ENCODE measurements at regions not wholly inside any gene's neighbourhood (a gene's known extent, or its start where the extent isn't known, plus 50 kb on each side); places are given as distances from the start of the nearest gene placed in this dataset.
"Not testable (repeated sequence)": the region's sequence is repeated elsewhere in the genome, so short reads cannot be mapped to it uniquely, and the experiment has no call there.

DNA sequence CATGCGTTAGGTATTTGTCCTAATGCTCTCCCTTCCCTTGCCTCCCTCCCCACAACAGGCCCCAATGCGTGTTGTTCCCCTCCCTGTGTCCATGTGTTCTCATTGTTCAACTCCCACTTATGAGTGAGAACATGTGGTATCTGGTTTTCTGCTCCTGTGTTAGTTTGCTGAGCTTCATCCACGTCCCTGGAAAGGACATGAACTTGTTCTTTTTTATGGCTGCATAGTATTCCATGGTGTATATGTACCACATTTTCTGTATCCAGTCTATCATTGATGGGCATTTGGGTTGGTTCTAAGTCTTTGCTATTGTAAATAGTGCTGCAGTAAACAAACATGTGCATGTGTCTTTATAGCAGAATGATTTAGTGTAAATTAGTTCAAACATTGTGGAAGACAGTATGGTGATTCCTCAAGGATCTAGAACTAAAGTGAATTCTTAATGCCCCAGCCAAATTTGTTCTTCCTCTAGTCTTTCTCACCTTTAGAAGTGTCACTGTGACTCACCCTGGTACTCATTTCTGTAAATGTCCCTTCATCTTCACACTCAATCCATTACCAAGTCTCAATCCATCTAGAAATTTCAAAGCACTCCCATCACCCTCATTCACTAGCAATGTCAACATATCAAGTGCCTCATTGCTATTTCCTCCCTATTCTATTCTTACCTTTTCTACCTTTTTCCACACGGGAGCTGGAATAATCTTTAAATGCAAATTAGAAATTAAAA lies 123.9 kb downstream of the MREG start:
- H3K4me1 ChIP-seq; H3K36me3 ChIP-seq; DNase-seq; intact Hi-C loops (cut with DNase I); H3K27ac ChIP-seq; H3K27me3 ChIP-seq; H3K4me3 ChIP-seq; H3K9me3 ChIP-seq; ATAC-seq: not testable (repeated sequence)
- 75% methylated on average over 4 of the region's 4 CpGs for WGBS (ENCODE audit: insufficient coverage, low coverage, low lambda C conversion rate, missing lambda C conversion rate)

DNA sequence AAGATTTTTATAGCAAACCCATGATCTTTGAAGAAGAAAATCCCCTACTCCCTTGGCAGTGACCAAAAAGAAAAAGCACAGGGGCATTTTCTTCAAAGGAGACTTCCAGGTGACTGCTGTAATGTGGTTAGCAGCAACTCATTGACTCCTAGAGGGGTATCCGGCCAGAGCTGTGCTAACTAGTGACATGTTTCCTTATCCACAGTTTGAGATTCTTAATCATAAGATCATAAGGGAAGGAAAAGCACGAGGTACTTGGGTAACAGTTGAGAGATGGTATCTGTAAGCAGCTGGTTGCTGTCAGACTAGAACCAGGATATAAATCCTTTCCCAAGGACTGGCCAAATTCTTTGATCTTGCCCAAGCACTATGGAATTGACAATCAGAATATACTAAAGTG lies 124.7 kb downstream of the MREG start:
- no peak overlapping the region for H3K4me3 ChIP-seq
- no peak for TF ChIP-seq POLR2A (IDR thresholded peaks at IDR 0.05)
- TF ChIP-seq, protein P1, sequence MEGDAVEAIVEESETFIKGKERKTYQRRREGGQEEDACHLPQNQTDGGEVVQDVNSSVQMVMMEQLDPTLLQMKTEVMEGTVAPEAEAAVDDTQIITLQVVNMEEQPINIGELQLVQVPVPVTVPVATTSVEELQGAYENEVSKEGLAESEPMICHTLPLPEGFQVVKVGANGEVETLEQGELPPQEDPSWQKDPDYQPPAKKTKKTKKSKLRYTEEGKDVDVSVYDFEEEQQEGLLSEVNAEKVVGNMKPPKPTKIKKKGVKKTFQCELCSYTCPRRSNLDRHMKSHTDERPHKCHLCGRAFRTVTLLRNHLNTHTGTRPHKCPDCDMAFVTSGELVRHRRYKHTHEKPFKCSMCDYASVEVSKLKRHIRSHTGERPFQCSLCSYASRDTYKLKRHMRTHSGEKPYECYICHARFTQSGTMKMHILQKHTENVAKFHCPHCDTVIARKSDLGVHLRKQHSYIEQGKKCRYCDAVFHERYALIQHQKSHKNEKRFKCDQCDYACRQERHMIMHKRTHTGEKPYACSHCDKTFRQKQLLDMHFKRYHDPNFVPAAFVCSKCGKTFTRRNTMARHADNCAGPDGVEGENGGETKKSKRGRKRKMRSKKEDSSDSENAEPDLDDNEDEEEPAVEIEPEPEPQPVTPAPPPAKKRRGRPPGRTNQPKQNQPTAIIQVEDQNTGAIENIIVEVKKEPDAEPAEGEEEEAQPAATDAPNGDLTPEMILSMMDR (IDR thresholded peaks at IDR 0.05) = no peak
- 35% methylated on average over 2 of the region's 2 CpGs for WGBS (ENCODE audit: insufficient coverage, low coverage, low lambda C conversion rate, missing lambda C conversion rate)
- no peaks in the 10 kb centered on the region for H3K9me3 ChIP-seq
- DNase-seq = no peak
- ATAC-seq = no peak
- no peak overlapping the region for H3K27ac ChIP-seq
- H3K36me3 ChIP-seq = no peaks in the 10 kb centered on the region
- no peaks in the 10 kb centered on the region for H3K27me3 ChIP-seq
- no peaks in the 10 kb centered on the region for H3K4me1 ChIP-seq
- intact Hi-C loops (cut with DNase I) = no loop called here

DNA sequence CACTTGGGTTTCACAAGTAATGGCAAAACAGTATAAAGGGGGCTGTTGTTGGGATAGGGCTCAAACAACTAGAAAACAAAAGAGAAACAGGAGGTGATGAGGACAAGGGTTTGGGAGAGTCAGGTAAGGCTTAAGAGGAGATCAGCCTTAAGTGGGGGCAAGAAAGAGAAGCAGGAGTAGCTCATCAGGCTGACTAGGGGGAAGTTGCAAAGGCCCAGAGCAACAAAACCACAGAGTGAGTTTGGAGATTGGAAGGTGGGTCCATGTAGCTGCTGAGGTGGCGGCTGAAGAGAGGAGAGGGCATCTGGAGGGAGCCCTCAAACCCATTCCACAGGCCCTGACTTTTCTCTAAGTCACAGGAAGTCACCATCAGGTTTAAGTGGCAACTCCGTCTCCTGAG lies 126.0 kb downstream of the MREG start:
- Histone ChIP-seq H3K4me1 (no peaks in the 10 kb centered on the region), H3K36me3 (no peaks in the 10 kb centered on the region), H3K27ac (no peak overlapping the region), H3K4me3 (no peak overlapping the region), H3K27me3 (no peaks in the 10 kb centered on the region), H3K9me3 (no peaks in the 10 kb centered on the region)
- intact Hi-C loops (cut with DNase I) = no loop called here
- ATAC-seq (no peak), DNase-seq (no peak)
- TF ChIP-seq, protein P1 (IDR thresholded peaks at IDR 0.05) = no peak
- no peak for TF ChIP-seq POLR2A (IDR thresholded peaks at IDR 0.05)
- WGBS (ENCODE audit: insufficient coverage, low coverage, low lambda C conversion rate, missing lambda C conversion rate) = 65% methylated on average over 2 of the region's 2 CpGs

DNA sequence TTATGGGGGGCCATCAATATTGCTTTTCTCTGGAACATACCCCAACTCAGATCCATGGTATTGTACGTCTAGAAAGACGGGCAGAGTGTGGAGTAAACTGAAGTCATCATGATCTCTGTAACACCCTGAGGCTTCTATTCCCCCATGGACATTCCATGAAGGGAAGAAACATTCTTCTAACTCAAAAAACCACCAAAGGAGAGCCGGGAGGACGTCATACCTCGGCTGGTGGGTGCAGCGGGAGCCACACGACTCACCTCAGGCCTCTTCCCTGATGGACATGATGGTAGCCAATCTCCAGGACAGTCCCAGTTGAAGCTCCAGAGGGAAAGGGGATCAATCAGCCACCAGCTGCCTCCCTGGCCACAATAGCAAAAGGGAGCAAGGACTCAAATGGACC lies 127.3 kb downstream of the MREG start:
- ATAC-seq (no peak), DNase-seq (no peak)
- Histone ChIP-seq H3K27ac (no peak overlapping the region), H3K4me1 (no peaks in the 10 kb centered on the region), H3K9me3 (no peaks in the 10 kb centered on the region), H3K36me3 (no peaks in the 10 kb centered on the region), H3K27me3 (no peaks in the 10 kb centered on the region), H3K4me3 (no peak overlapping the region)
- WGBS (ENCODE audit: insufficient coverage, low coverage, low lambda C conversion rate, missing lambda C conversion rate) = 91% methylated on average over 7 of the region's 7 CpGs
- intact Hi-C loops (cut with DNase I) = no loop called here
- TF ChIP-seq POLR2A (IDR thresholded peaks at IDR 0.05) = no peak
- TF ChIP-seq, protein P1 (IDR thresholded peaks at IDR 0.05) = no peak

DNA sequence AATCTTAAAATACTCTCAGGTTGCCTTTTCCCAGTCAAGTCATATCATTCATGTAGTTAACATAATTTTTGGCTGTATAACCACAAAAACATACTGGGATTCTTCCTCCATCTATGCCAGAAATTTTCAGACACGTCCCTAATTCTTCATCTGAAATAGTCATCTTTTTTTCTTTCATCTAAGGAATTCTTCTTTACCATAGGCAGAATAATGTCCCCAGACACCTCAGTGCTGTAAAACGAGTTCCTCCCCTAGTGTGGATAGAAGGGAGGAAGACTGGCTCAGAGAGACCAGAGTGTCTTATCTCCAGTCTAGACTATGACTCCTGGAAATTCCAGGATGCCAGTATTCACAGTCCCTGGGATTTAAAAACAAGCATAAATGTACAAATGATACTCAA lies 127.8 kb downstream of the MREG start:
- H3K27ac ChIP-seq = no peak overlapping the region
- intact Hi-C loops (cut with DNase I) = no loop called here
- WGBS (ENCODE audit: insufficient coverage, low coverage, low lambda C conversion rate, missing lambda C conversion rate) = 55% methylated on average over 2 of the region's 2 CpGs

More for the DNA sequence above, 127.8 kb downstream of the MREG start:
- Histone ChIP-seq H3K9me3 (no peaks in the 10 kb centered on the region), H3K27me3 (no peaks in the 10 kb centered on the region), H3K36me3 (no peaks in the 10 kb centered on the region), H3K4me1 (no peaks in the 10 kb centered on the region), H3K4me3 (no peak overlapping the region)
- TF ChIP-seq, protein P1 (IDR thresholded peaks at IDR 0.05) = no peak
- no peak for TF ChIP-seq POLR2A (IDR thresholded peaks at IDR 0.05)
- no peak for DNase-seq
- no peak for ATAC-seq

Measured in right lobe of liver (tissue), 6 donors.